Adrenal gland (tissue), 9 donors: ENCODE measurements at regions not wholly inside any gene's neighbourhood (a gene's known extent, or its start where the extent isn't known, plus 50 kb on each side); places are given as distances from the start of the nearest gene placed in this dataset.

Experiments
- DNase-seq, 7 donors: peaks; one replicate each; pipeline ENCODE4 v3.0.0-alpha.2; 2019 to 2020
- H3K27ac ChIP-seq, 5 donors: fragments of 200-600 bp; sonication (generic) in 4 of 5; 1 replicate in 3 of 5; 2 replicates in 2 of 5; pipeline versions ENCODE4 v1.5.1 to v1.8.0; 2016 to 2020; ENCODE audit warnings: mild to moderate bottlenecking in 1 of 5
- H3K27me3 ChIP-seq: fragments of 200-600 bp; 2 replicates; pipeline ENCODE4 v1.8.0; 2021
- H3K36me3 ChIP-seq, 2 donors: fragments of 200-600 bp; replicated peaks in 1 of 2; 1 replicate in 1 of 2; 2 replicates in 1 of 2; pipeline versions ENCODE4 v1.5.1 to v1.8.0; 2018 to 2022
- H3K4me1 ChIP-seq, 2 donors: fragments of 200-600 bp; replicated peaks in 1 of 2; 1 replicate in 1 of 2; 2 replicates in 1 of 2; pipeline versions ENCODE4 v1.5.1 to v1.8.0; 2018 to 2021
- H3K4me3 ChIP-seq, 4 donors: fragments of 200-600 bp; sonication (generic) in 3 of 4; one replicate each; pipeline ENCODE4 v1.5.1; 2016 to 2018
- H3K9me3 ChIP-seq, 3 donors: fragments of 200-600 bp; sonication (generic) in 1 of 3; replicated peaks in 1 of 3; 1 replicate in 2 of 3; 2 replicates in 1 of 3; pipeline versions ENCODE4 v1.5.1 to v1.8.0; 2016 to 2021
- POLR2A ChIP-seq, 2 donors: fragments of 450-650 bp; IDR thresholded peaks; one replicate each; pipeline ENCODE4 v1.6.1; 2017; ENCODE audit warnings: antibody characterized with exemption in 2 of 2, mild to moderate bottlenecking in 2 of 2, moderate library complexity in 1 of 2
- WGBS, 4 donors: extraction: QIAGEN DNeasy Blood & Tissue Kit in 2 of 4; methylation state at CpG; one replicate each; pipeline versions ENCODE4 v1.1.5 to v1.1.7; 2013 to 2017; 5-methylcytosine and 5-hydroxymethylcytosine counted together
- intact Hi-C, 2 donors: fragments of 100-400 bp; cut with DNase I; formaldehyde crosslinking; loops; one replicate each; pipeline versions ENCODE4 v1.14.1 to v1.15.0; 2022 to 2023
- TF ChIP-seq, protein P1 (sequence below), 6 experiments: fragments of 450-650 bp in 4 of 6; fragments of 200-600 bp in 2 of 6; sonication (generic) in 1 of 6; IDR thresholded peaks; 1 replicate in 5 of 6; 2 replicates in 1 of 6; pipeline versions ENCODE4 v1.5.1 to v1.8.0; 2016 to 2021; ENCODE audit warnings: antibody characterized with exemption in 6 of 6, mild to moderate bottlenecking in 2 of 6, moderate library complexity in 1 of 6
- donor health status: healthy with polysubstance abuse.
- donor health status: Bipolar disorder and iron deficiency.
- donor health status: DM: yes; HTN: yes; CAD: no.
- donor health status: DM: no; HTN: no; CAD: no.
- donor health status: DM: no; HTN: no; CAD: no.

DNA sequence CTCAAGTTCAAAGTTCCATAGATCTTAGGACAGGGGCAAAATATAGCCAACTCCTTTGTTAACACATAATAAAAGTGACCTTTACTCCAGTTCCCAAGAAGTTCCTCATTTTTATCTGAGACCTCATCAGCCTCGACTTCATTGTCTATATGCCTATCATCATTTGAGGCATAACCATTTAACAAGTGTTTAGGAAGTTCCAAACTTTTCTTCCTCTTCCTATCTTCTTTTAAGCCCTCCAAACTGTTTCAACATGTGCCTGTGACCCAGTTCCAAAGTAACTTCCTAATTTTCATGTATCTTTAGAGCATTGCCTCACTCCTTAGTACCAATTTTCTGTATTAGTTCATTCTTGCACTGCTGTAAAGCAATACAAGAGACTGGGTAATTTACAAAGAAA lies 569.1 kb downstream of the ANKRD7 start:
- TF ChIP-seq, protein P1, sequence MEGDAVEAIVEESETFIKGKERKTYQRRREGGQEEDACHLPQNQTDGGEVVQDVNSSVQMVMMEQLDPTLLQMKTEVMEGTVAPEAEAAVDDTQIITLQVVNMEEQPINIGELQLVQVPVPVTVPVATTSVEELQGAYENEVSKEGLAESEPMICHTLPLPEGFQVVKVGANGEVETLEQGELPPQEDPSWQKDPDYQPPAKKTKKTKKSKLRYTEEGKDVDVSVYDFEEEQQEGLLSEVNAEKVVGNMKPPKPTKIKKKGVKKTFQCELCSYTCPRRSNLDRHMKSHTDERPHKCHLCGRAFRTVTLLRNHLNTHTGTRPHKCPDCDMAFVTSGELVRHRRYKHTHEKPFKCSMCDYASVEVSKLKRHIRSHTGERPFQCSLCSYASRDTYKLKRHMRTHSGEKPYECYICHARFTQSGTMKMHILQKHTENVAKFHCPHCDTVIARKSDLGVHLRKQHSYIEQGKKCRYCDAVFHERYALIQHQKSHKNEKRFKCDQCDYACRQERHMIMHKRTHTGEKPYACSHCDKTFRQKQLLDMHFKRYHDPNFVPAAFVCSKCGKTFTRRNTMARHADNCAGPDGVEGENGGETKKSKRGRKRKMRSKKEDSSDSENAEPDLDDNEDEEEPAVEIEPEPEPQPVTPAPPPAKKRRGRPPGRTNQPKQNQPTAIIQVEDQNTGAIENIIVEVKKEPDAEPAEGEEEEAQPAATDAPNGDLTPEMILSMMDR (IDR thresholded peaks at IDR 0.05), result no peak
- TF ChIP-seq POLR2A (IDR thresholded peaks at IDR 0.05), result no peak
- no peaks in the 10 kb centered on the region for H3K27me3 ChIP-seq
- H3K36me3 ChIP-seq, result no peaks in the 10 kb centered on the region
- H3K4me3 ChIP-seq, result no peak overlapping the region
- intact Hi-C loops, result no loop called here
- H3K9me3 ChIP-seq, result no peaks in the 10 kb centered on the region
- no peaks in the 10 kb centered on the region for H3K4me1 ChIP-seq
- WGBS, 4 donors, result 48 to 59% (median 53%) methylated on average over 1 of the region's 1 CpG
- no peak for DNase-seq
- H3K27ac ChIP-seq, result no peak overlapping the region

DNA sequence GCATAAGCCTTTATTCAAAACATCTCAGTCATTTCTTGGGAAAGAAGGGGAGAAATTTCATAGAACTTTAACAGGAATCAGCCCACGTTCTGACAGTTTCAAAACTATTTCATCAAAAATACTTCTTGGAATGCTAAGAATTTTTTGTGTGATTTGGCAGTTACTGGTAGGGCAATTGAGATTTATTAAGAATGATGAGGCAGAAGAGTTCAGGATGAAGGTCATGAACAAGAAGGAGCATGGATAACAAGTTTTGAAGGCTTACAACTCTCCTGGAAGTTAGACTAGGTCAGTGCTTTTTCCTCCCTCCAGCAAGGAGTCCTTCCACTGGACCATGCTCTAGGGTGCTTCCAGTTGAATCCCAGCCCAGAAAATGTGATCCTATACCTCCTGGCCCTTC lies 569.9 kb downstream of the ANKRD7 start:
- 10 to 28% (median 25%) methylated on average over 1 of the region's 1 CpG for WGBS, 4 donors
- no peak for DNase-seq
- intact Hi-C loops, result no loop called here
- H3K4me1 ChIP-seq, result no peaks in the 10 kb centered on the region
- TF ChIP-seq POLR2A (IDR thresholded peaks at IDR 0.05), result no peak
- TF ChIP-seq, protein P1 (IDR thresholded peaks at IDR 0.05), result no peak
- no peaks in the 10 kb centered on the region for H3K36me3 ChIP-seq
- no peaks in the 10 kb centered on the region for H3K9me3 ChIP-seq
- H3K4me3 ChIP-seq, result no peak overlapping the region
- no peaks in the 10 kb centered on the region for H3K27me3 ChIP-seq
- H3K27ac ChIP-seq, result no peak overlapping the region

DNA sequence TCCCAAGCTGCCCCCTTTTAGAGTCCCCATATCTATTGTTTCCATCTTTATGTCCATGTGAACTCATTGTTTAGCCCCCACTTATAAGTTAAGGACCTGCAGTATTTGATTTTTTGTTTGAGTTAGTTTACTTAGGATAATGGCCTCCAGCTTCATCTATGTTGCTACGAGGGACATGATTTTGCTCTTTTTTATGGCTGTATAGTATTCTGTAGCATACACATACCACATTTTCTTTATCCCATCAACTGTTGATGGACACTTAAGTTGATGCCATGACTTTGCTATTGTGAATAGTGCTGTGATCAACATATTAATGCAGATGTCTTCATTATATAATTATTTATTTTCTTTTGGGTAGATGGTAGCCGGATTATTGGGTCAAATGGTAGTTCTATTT lies 576.9 kb downstream of the ANKRD7 start:
- Histone ChIP-seq H3K4me1 (no peaks in the 10 kb centered on the region), H3K27ac (no peak overlapping the region), H3K27me3 (no peaks in the 10 kb centered on the region), H3K36me3 (no peaks in the 10 kb centered on the region), H3K4me3 (no peak overlapping the region), H3K9me3 (no peaks in the 10 kb centered on the region)
- DNase-seq, result no peak
- 77 to 94% (median 82%) methylated on average over 2 of the region's 2 CpGs for WGBS, 4 donors
- intact Hi-C loops, result no loop called here
- TF ChIP-seq POLR2A (IDR thresholded peaks at IDR 0.05), result no peak
- TF ChIP-seq, protein P1 (IDR thresholded peaks at IDR 0.05), result no peak

DNA sequence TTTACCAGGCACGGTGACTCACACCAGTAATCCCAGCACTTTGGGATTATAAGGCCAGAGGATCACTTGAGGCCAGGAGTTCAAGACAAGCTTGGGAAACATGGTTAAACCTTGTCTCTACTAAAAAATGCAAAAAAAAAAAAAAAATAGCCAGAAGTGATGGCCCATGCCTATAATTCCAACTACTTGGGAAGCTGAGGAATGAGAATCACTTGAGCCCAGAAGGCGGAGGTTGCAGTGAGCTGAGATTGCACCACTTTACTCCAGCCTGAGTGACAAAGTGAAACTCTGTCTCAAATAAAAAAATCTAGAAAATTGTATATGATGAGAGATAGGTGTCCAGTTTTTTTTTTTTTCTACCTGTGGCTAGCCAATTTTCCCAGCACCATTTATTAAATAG lies 578.2 kb downstream of the ANKRD7 start:
- H3K4me3 ChIP-seq, result no peak overlapping the region
- H3K9me3 ChIP-seq, result no peaks in the 10 kb centered on the region
- H3K4me1 ChIP-seq, result no peaks in the 10 kb centered on the region
- TF ChIP-seq, protein P1 (IDR thresholded peaks at IDR 0.05), result no peak
- no peak for TF ChIP-seq POLR2A (IDR thresholded peaks at IDR 0.05)
- 88 to 93% (median 89%) methylated on average over 2 of the region's 2 CpGs for WGBS, 4 donors
- H3K36me3 ChIP-seq, result no peaks in the 10 kb centered on the region
- no peaks in the 10 kb centered on the region for H3K27me3 ChIP-seq
- no peak overlapping the region for H3K27ac ChIP-seq
- intact Hi-C loops, result no loop called here
- no peak for DNase-seq
